OCI-LY7 (cell line): ENCODE measurements at regions not wholly inside any gene's neighbourhood (a gene's known extent, or its start where the extent isn't known, plus 50 kb on each side); places are given as distances from the start of the nearest gene placed in this dataset.

Experiments used
- EZH2phosphoT487 ChIP-seq: fragments of 200-600 bp; sonication (generic); IDR thresholded peaks from 2 replicates; pipeline ENCODE4 v1.6.1; 2018; ENCODE audit warnings: low read depth, borderline replicate concordance, mild to moderate bottlenecking, mixed run types, antibody characterized with exemption, low read length, moderate library complexity, mixed read lengths
- TF ChIP-seq, protein P1 (sequence below): fragments of 200-600 bp; sonication (generic); conservative IDR thresholded peaks from 2 replicates; pipeline ENCODE4 v1.5.1; 2014; ENCODE audit warnings: mild to moderate bottlenecking, antibody characterized with exemption, low read length, moderate library complexity, mixed read lengths

DNA sequence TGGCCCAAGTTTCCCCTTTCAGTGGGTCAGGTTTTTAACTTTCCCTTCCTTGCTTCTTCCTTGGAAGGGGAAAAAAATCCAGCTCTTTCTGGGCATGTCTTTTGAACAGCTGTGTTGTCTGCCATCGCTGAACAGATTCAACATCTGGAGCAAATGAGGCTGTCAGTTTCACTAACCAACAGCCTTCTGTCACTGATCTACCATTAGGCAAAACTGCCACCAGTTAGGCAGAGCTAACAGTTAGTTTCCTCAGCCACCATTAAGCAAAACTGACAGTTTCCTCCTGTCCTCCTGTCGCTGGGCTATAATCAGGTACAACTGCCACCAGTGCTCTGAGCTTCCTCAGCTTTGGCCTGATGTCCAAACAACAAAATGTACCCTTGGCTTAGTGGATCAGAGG, 81.9 kb downstream of the NPTX2 start:
- TF ChIP-seq, protein P1, sequence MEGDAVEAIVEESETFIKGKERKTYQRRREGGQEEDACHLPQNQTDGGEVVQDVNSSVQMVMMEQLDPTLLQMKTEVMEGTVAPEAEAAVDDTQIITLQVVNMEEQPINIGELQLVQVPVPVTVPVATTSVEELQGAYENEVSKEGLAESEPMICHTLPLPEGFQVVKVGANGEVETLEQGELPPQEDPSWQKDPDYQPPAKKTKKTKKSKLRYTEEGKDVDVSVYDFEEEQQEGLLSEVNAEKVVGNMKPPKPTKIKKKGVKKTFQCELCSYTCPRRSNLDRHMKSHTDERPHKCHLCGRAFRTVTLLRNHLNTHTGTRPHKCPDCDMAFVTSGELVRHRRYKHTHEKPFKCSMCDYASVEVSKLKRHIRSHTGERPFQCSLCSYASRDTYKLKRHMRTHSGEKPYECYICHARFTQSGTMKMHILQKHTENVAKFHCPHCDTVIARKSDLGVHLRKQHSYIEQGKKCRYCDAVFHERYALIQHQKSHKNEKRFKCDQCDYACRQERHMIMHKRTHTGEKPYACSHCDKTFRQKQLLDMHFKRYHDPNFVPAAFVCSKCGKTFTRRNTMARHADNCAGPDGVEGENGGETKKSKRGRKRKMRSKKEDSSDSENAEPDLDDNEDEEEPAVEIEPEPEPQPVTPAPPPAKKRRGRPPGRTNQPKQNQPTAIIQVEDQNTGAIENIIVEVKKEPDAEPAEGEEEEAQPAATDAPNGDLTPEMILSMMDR: no peak
- no peak for TF ChIP-seq EZH2phosphoT487
